ENCODE measurements at regions not wholly inside any gene's neighbourhood (a gene's known extent, or its start where the extent isn't known, plus 50 kb on each side); places are given as distances from the start of the nearest gene placed in this dataset.

- TF ChIP-seq, protein P1, sequence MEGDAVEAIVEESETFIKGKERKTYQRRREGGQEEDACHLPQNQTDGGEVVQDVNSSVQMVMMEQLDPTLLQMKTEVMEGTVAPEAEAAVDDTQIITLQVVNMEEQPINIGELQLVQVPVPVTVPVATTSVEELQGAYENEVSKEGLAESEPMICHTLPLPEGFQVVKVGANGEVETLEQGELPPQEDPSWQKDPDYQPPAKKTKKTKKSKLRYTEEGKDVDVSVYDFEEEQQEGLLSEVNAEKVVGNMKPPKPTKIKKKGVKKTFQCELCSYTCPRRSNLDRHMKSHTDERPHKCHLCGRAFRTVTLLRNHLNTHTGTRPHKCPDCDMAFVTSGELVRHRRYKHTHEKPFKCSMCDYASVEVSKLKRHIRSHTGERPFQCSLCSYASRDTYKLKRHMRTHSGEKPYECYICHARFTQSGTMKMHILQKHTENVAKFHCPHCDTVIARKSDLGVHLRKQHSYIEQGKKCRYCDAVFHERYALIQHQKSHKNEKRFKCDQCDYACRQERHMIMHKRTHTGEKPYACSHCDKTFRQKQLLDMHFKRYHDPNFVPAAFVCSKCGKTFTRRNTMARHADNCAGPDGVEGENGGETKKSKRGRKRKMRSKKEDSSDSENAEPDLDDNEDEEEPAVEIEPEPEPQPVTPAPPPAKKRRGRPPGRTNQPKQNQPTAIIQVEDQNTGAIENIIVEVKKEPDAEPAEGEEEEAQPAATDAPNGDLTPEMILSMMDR (IDR thresholded peaks at IDR 0.05): no peak
- TF ChIP-seq EZH2 (IDR thresholded peaks at IDR 0.05): no peak
These were observed 51.6 kb upstream of the BDKRB2 start for GRCh38 chr14:96153003-96153402.
